ENCODE measurements at regions not wholly inside any gene's neighbourhood (a gene's known extent, or its start where the extent isn't known, plus 50 kb on each side); places are given as distances from the start of the nearest gene placed in this dataset.
"Not testable (repeated sequence)": the region's sequence is repeated elsewhere in the genome, so short reads cannot be mapped to it uniquely, and the experiment has no call there.

GRCh38 chr5:174500636-174501035, 223.7 kb upstream of the MSX2 start:
- Histone ChIP-seq H3K36me3 (ENCODE audit: control insufficient read depth, insufficient read depth, low read length) (no peaks in the 10 kb centered on the region), H3K4me1 (ENCODE audit: control insufficient read depth, insufficient read depth, low read length, poor library complexity, severe bottlenecking) (peaks cover 8% of the 10 kb centered on the region), H3K4me3 (ENCODE audit: extremely low read depth, insufficient read depth, low read length, poor library complexity, severe bottlenecking) (no peak overlapping the region), H3K9me3 (ENCODE audit: control insufficient read depth, low read length) (peaks cover 8% of the 10 kb centered on the region), H3K27ac (ENCODE audit: low read depth, low read length, severe bottlenecking) (no peak overlapping the region)
- 93 to 96% methylated on average over 4 to 5 of the region's 5 CpGs for WGBS, 2 experiments (ENCODE audit: insufficient coverage in 2 of 2)

- Histone ChIP-seq H3K36me3 (ENCODE audit: control insufficient read depth, insufficient read depth, low read length) (no peaks in the 10 kb centered on the region), H3K4me3 (ENCODE audit: extremely low read depth, insufficient read depth, low read length, poor library complexity, severe bottlenecking) (no peak overlapping the region), H3K4me1 (ENCODE audit: control insufficient read depth, insufficient read depth, low read length, poor library complexity, severe bottlenecking) (peaks cover 8% of the 10 kb centered on the region), H3K27ac (ENCODE audit: low read depth, low read length, severe bottlenecking) (peak overlapping the region; percentile 10), H3K9me3 (ENCODE audit: control insufficient read depth, low read length) (peaks cover 8% of the 10 kb centered on the region)
- 50 to 77% methylated on average over 2 to 5 of the region's 6 CpGs for WGBS, 2 experiments (ENCODE audit: insufficient coverage in 2 of 2)
These were observed 222.8 kb upstream of the MSX2 start for GRCh38 chr5:174501461-174502069.

DNA sequence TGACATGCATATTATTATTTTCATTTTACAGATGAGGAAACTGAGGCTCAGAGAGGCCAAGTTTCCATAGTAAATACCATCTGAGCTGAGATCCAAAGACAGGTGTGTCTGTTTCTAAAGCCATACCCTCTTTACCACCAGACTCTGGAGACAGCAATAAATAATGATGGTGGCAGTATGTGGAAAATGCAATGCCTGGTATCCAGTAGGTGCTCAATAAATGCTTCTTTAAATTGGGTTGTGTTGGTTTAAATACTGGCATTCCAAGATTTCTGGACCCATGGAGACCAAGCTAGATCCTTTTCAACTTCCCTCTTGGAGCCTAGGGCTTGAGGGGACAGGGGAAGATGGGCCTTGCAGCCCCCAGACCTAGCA, 221.3 kb upstream of the MSX2 start:
- H3K36me3 ChIP-seq (ENCODE audit: control insufficient read depth, insufficient read depth, low read length): no peaks in the 10 kb centered on the region
- no peak overlapping the region for H3K4me3 ChIP-seq (ENCODE audit: extremely low read depth, insufficient read depth, low read length, poor library complexity, severe bottlenecking)
- H3K27ac ChIP-seq (ENCODE audit: low read depth, low read length, severe bottlenecking): no peak overlapping the region
- H3K4me1 ChIP-seq (ENCODE audit: control insufficient read depth, insufficient read depth, low read length, poor library complexity, severe bottlenecking): peaks cover 8% of the 10 kb centered on the region
- peaks cover 8% of the 10 kb centered on the region for H3K9me3 ChIP-seq (ENCODE audit: control insufficient read depth, low read length)

DNA sequence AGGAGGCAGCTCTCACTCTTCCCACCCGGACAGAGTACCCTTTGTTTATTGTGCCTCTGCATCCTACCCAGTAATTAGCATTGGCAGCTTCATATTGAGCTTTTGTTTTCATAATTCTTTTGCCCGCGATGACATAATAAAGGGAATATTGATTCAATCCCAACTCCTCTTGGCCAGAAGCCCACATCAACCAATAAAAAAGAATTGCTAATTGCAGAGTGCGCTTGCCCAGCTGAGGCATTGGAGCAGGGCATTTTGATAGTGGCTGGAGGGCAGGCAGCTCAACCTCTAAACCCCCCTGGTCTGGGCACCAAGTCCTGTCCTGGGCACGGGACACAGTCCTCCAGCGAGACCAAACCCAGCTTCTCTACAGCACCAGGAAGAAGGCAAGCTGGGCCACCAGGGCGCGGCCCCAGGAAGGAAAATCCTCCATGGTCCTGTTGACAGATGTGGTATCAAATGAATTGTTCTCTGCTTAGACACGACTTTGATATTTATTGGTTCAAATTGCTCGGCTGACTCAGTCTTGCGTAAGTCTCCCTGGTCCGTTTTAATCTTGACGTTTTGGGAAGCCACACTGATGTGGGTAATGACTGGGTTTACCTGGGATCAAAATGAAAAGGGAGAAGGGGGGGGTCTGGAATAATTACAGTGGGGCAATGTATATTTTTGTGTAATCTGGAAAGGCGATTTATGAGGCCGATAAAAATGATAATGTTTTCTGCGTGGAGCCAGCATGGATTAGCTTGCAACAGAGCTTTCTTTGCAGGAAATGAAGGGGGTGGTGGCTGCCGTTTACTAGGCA, 220.7 kb upstream of the MSX2 start:
- Histone ChIP-seq H3K27ac (ENCODE audit: low read depth, low read length, severe bottlenecking) (no peak overlapping the region), H3K4me3 (ENCODE audit: extremely low read depth, insufficient read depth, low read length, poor library complexity, severe bottlenecking) (no peak overlapping the region), H3K36me3 (ENCODE audit: control insufficient read depth, insufficient read depth, low read length) (no peaks in the 10 kb centered on the region), H3K4me1 (ENCODE audit: control insufficient read depth, insufficient read depth, low read length, poor library complexity, severe bottlenecking) (peaks cover 8% of the 10 kb centered on the region), H3K9me3 (ENCODE audit: control insufficient read depth, low read length) (peaks cover 8% of the 10 kb centered on the region)
- WGBS, 2 experiments (ENCODE audit: insufficient coverage in 2 of 2): 87% methylated on average over 14 to 16 of the region's 17 CpGs

DNA sequence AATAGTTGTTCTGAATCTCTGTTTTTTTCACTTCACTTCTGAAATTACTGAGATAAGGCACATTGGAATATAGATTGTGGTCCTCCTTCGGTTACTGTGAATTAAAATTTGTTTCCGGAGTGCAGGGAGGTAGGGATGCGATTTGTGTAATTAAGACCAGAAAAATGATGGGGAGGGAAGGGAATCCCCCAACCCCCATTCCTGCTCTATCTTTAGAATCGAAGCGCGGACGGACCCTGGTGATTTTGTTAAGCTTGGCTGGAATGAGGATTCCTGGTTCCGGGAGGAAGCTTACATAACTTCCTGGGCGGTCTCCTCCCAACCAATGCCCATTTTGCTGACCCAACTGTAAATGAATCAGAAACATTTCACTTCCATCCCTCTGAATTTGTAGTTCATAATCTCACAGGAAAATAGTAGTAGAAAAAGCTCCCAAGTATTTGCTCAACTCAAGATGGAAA, 220.1 kb upstream of the MSX2 start:
- Histone ChIP-seq H3K4me3 (ENCODE audit: extremely low read depth, insufficient read depth, low read length, poor library complexity, severe bottlenecking) (no peak overlapping the region), H3K4me1 (ENCODE audit: control insufficient read depth, insufficient read depth, low read length, poor library complexity, severe bottlenecking) (peaks cover 8% of the 10 kb centered on the region), H3K36me3 (ENCODE audit: control insufficient read depth, insufficient read depth, low read length) (no peaks in the 10 kb centered on the region), H3K27ac (ENCODE audit: low read depth, low read length, severe bottlenecking) (no peak overlapping the region), H3K9me3 (ENCODE audit: control insufficient read depth, low read length) (peaks cover 3% of the 10 kb centered on the region)
- WGBS, 2 experiments (ENCODE audit: insufficient coverage in 2 of 2): 100% methylated on average over 2 of the region's 9 CpGs; no CpG with 5 or more reads in 1 of the 2 experiments

DNA sequence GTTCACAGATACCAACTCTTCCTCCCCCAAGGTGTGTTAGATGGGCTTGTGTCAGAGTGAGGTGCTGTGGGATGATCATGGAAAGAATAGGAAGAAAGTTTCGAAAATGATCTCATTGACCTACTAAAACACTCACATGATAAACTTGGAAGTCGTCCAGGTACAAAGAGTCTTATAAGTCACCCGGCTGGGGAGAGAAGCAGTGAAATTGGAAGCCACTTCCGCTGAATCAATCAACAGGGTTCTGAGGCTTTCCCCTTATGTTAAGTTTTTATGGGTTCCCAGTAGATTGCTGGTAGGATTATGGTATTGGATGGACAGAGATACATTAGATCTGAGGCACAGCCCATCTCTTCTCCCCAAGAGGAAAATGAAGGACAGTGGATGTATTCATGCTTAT, 218.8 kb upstream of the MSX2 start:
- peaks cover 8% of the 10 kb centered on the region for H3K4me1 ChIP-seq (ENCODE audit: control insufficient read depth, insufficient read depth, low read length, poor library complexity, severe bottlenecking)
- no peak overlapping the region for H3K4me3 ChIP-seq (ENCODE audit: extremely low read depth, insufficient read depth, low read length, poor library complexity, severe bottlenecking)
- peaks cover under 1% of the 10 kb centered on the region for H3K9me3 ChIP-seq (ENCODE audit: control insufficient read depth, low read length)
- H3K36me3 ChIP-seq (ENCODE audit: control insufficient read depth, insufficient read depth, low read length): no peaks in the 10 kb centered on the region
- no peak overlapping the region for H3K27ac ChIP-seq (ENCODE audit: low read depth, low read length, severe bottlenecking)
- WGBS, 2 experiments (ENCODE audit: insufficient coverage in 2 of 2): 92% methylated on average over 2 of the region's 4 CpGs; no CpG with 5 or more reads in 1 of the 2 experiments

- not testable (repeated sequence) for H3K36me3 ChIP-seq (ENCODE audit: control insufficient read depth, insufficient read depth, low read length); H3K4me3 ChIP-seq (ENCODE audit: extremely low read depth, insufficient read depth, low read length, poor library complexity, severe bottlenecking); H3K27ac ChIP-seq (ENCODE audit: low read depth, low read length, severe bottlenecking); H3K4me1 ChIP-seq (ENCODE audit: control insufficient read depth, insufficient read depth, low read length, poor library complexity, severe bottlenecking); H3K9me3 ChIP-seq (ENCODE audit: control insufficient read depth, low read length)
- WGBS, 2 experiments (ENCODE audit: insufficient coverage in 2 of 2): 91 to 96% methylated on average over 7 of the region's 11 CpGs
These were observed 213.5 kb upstream of the MSX2 start for GRCh38 chr5:174510782-174511453.

GRCh38 chr5:174511714-174512253, 212.6 kb upstream of the MSX2 start:
- H3K4me3 ChIP-seq (ENCODE audit: extremely low read depth, insufficient read depth, low read length, poor library complexity, severe bottlenecking): no peak overlapping the region
- H3K4me1 ChIP-seq (ENCODE audit: control insufficient read depth, insufficient read depth, low read length, poor library complexity, severe bottlenecking): no peaks in the 10 kb centered on the region
- no peaks in the 10 kb centered on the region for H3K9me3 ChIP-seq (ENCODE audit: control insufficient read depth, low read length)
- no peaks in the 10 kb centered on the region for H3K36me3 ChIP-seq (ENCODE audit: control insufficient read depth, insufficient read depth, low read length)
- H3K27ac ChIP-seq (ENCODE audit: low read depth, low read length, severe bottlenecking): no peak overlapping the region
- 70 to 93% methylated on average over 2 to 3 of the region's 5 CpGs for WGBS, 2 experiments (ENCODE audit: insufficient coverage in 2 of 2)

GRCh38 chr5:174514325-174514724, 210.1 kb upstream of the MSX2 start:
- WGBS, 2 experiments (ENCODE audit: insufficient coverage in 2 of 2): 75 to 88% methylated on average over 3 of the region's 4 CpGs

DNA sequence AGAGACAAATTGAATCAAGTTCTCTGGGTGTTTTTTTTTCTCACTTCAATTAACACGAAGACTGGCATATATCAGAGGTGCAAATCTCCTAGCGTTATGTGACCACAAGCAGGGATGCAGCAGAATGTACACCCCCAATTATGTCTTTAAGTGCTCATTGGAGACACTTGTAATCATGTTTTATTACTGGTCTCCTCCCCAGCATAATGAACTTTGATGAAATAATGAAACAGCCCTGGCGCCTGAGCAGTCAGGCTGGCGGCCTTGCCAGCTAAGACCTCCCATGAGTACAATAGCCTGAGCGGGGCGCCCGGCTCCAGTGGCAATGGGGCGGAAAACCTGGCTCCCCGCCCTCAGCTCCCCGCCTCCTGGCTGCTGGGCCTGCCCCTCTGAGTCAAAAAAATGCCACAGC, 209.4 kb upstream of the MSX2 start:
- H3K36me3 ChIP-seq (ENCODE audit: control insufficient read depth, insufficient read depth, low read length): no peaks in the 10 kb centered on the region
- WGBS, 2 experiments (ENCODE audit: insufficient coverage in 2 of 2): 92 to 96% methylated on average over 3 to 6 of the region's 10 CpGs
- peaks cover 2% of the 10 kb centered on the region for H3K4me1 ChIP-seq (ENCODE audit: control insufficient read depth, insufficient read depth, low read length, poor library complexity, severe bottlenecking)
- H3K9me3 ChIP-seq (ENCODE audit: control insufficient read depth, low read length): no peaks in the 10 kb centered on the region
- H3K4me3 ChIP-seq (ENCODE audit: extremely low read depth, insufficient read depth, low read length, poor library complexity, severe bottlenecking): no peak overlapping the region
- no peak overlapping the region for H3K27ac ChIP-seq (ENCODE audit: low read depth, low read length, severe bottlenecking)

More at GRCh38 chr5:174514325-174514724, 210.1 kb upstream of the MSX2 start:
- Histone ChIP-seq H3K36me3 (ENCODE audit: control insufficient read depth, insufficient read depth, low read length) (no peaks in the 10 kb centered on the region), H3K9me3 (ENCODE audit: control insufficient read depth, low read length) (no peaks in the 10 kb centered on the region), H3K4me1 (ENCODE audit: control insufficient read depth, insufficient read depth, low read length, poor library complexity, severe bottlenecking) (no peaks in the 10 kb centered on the region), H3K4me3 (ENCODE audit: extremely low read depth, insufficient read depth, low read length, poor library complexity, severe bottlenecking) (no peak overlapping the region), H3K27ac (ENCODE audit: low read depth, low read length, severe bottlenecking) (no peak overlapping the region)
